HepG2 (cell line): ENCODE measurements at regions not wholly inside any gene's neighbourhood (a gene's known extent, or its start where the extent isn't known, plus 50 kb on each side); places are given as distances from the start of the nearest gene placed in this dataset.

Experiments
- ATAC-seq: fragments of 200-7000 bp; cut with Tn5 transposase; 3 replicates; pipeline ENCODE4 v1.9.1; 2020; ENCODE audit warnings: mild to moderate bottlenecking, moderate library complexity
- BruUV-seq: library from RNA; stranded (reverse); fragments of 400-500 nt; replicated peaks from 2 replicates; lab custom pipeline; 2021; lab: Mats Ljungman, UMichigan
- CTCF ChIA-PET: fragments of 300-600 bp; formaldehyde crosslinking; extraction: SDS; loops from one replicate; lab custom pipeline; 2021; ENCODE audit warnings: low total read pairs, inconsistent platforms, low intra/inter-chr PET ratio; lab: Yijun Ruan, JAX
- POLR2A ChIA-PET: fragments of 350-600 bp; sonication (Branson Sonifier 250); formaldehyde crosslinking; loops from one replicate; lab custom pipeline; 2020; ENCODE audit warnings: antibody characterized with exemption, inconsistent platforms; lab: Yijun Ruan, JAX
- DNase-seq: peaks from one replicate; pipeline ENCODE4 v3.0.0-alpha.2; 2015; ENCODE audit warnings: low spot score
- FAIRE-seq: peaks from 3 replicates; lab custom pipeline; 2011; peaks lifted over from hg19 to GRCh38; lab: Jason Lieb, UNC
- H2AFZ ChIP-seq: one replicate; pipeline ENCODE4 v1.6.1; 2011; ENCODE audit warnings: low read length, inconsistent platforms
- H3K27ac ChIP-seq: fragments of 300-600 bp; 3 replicates; pipeline ENCODE4 v1.8.0; 2011; ENCODE audit warnings: mixed run types, mild to moderate bottlenecking, mixed read lengths, low read length, inconsistent platforms; ENCODE audit not compliant: insufficient read depth; ENCODE audit errors: extremely low read length
- H3K27me3 ChIP-seq, 2 experiments: fragments of 200-600 bp in 1 of 2; 2 replicates in 1 of 2; 3 replicates in 1 of 2; pipeline versions ENCODE4 v1.6.0 to v1.8.0; 2011; ENCODE audit warnings: low read length in 2 of 2, mild to moderate bottlenecking in 2 of 2, moderate library complexity in 2 of 2, inconsistent platforms in 1 of 2; ENCODE audit not compliant: insufficient read depth in 2 of 2, control insufficient read depth in 1 of 2
- H3K36me3 ChIP-seq, 2 experiments: fragments of 200-600 bp in 1 of 2; replicated peaks in 1 of 2; 2 replicates in 1 of 2; 3 replicates in 1 of 2; pipeline versions ENCODE4 v1.5.1 to v1.8.0; 2011; ENCODE audit warnings: low read length in 2 of 2, inconsistent platforms in 1 of 2; ENCODE audit not compliant: insufficient read depth in 2 of 2, control insufficient read depth in 1 of 2
- H3K4me1 ChIP-seq: 2 replicates; pipeline ENCODE4 v1.5.1; 2012; ENCODE audit warnings: low read length, inconsistent platforms; ENCODE audit not compliant: insufficient read depth
- H3K4me2 ChIP-seq: 2 replicates; pipeline ENCODE4 v1.6.0; 2011; ENCODE audit warnings: low read depth, low read length, inconsistent platforms
- H3K4me3 ChIP-seq, 3 experiments: fragments of 200-600 bp in 1 of 3; sonication (generic), shearing (Covaris generic) in 1 of 3; replicated peaks in 1 of 3; 2 replicates each; pipeline ENCODE4 v1.5.1; 2011 to 2016; ENCODE audit warnings: low read length in 3 of 3, inconsistent platforms in 2 of 3, low read depth in 2 of 3, mild to moderate bottlenecking in 2 of 3, control low read depth in 1 of 3, mixed read lengths in 1 of 3; ENCODE audit not compliant: insufficient read depth in 1 of 3
- H3K79me2 ChIP-seq: one replicate; pipeline ENCODE4 v1.6.1; 2011; ENCODE audit warnings: low read length, inconsistent platforms; ENCODE audit not compliant: insufficient read depth
- H3K9ac ChIP-seq: 2 replicates; pipeline ENCODE4 v1.6.0; 2011; ENCODE audit warnings: mild to moderate bottlenecking, low read depth, low read length, inconsistent platforms; ENCODE audit not compliant: insufficient read depth
- H3K9me3 ChIP-seq: 2 replicates; pipeline ENCODE4 v1.5.1; 2012; ENCODE audit warnings: mild to moderate bottlenecking, low read length
- H4K20me1 ChIP-seq: 2 replicates; pipeline ENCODE4 v1.6.0; 2011; ENCODE audit warnings: inconsistent platforms, mild to moderate bottlenecking, low read length, moderate library complexity; ENCODE audit not compliant: insufficient read depth
- ADNP ChIP-seq: sonication (generic); formaldehyde crosslinking; IDR thresholded peaks from 2 replicates; pipeline ENCODE4 v1.4.0; 2020; ENCODE audit warnings: missing genetic modification reagents
- BCL3 ChIP-seq: sonication (generic); formaldehyde crosslinking; IDR thresholded peaks from 2 replicates; pipeline ENCODE4 v1.5.1; 2020; ENCODE audit warnings: mild to moderate bottlenecking, missing genetic modification reagents, moderate library complexity
- CBX5 ChIP-seq: sonication (generic); formaldehyde crosslinking; IDR thresholded peaks from 2 replicates; pipeline ENCODE4 v1.4.0; 2020; ENCODE audit warnings: missing genetic modification reagents, borderline replicate concordance
- JUN ChIP-seq: sonication (generic); formaldehyde crosslinking; IDR thresholded peaks from 2 replicates; pipeline ENCODE4 v1.4.0; 2020; ENCODE audit warnings: mild to moderate bottlenecking, missing genetic modification reagents
- MAFK ChIP-seq, 2 experiments: IDR thresholded peaks in 1 of 2; conservative IDR thresholded peaks in 1 of 2; 2 replicates each; pipeline ENCODE4 v1.6.1; 2011; ENCODE audit warnings: improper control_type of control experiment in 2 of 2, low read length in 2 of 2
- MED13 ChIP-seq: sonication (generic); formaldehyde crosslinking; IDR thresholded peaks from 2 replicates; pipeline ENCODE4 v1.5.0; 2020; ENCODE audit warnings: missing genetic modification reagents
- MIER3 ChIP-seq: IDR thresholded peaks from 2 replicates; pipeline ENCODE4 v1.6.1; 2016; ENCODE audit warnings: missing compliant biosample characterization, borderline replicate concordance
- MLX ChIP-seq: IDR thresholded peaks from 2 replicates; pipeline ENCODE4 v1.6.1; 2016
- NFYC ChIP-seq: IDR thresholded peaks from 2 replicates; pipeline ENCODE4 v1.6.1; 2016; ENCODE audit warnings: missing genetic modification reagents, missing compliant biosample characterization
- SAFB2 ChIP-seq: sonication (generic); formaldehyde crosslinking; IDR thresholded peaks from 2 replicates; pipeline ENCODE4 v1.5.1; 2020; ENCODE audit warnings: missing genetic modification reagents, low read depth, mild to moderate bottlenecking, borderline replicate concordance
- TBX2 ChIP-seq: sonication (generic); formaldehyde crosslinking; IDR thresholded peaks from 2 replicates; pipeline ENCODE4 v1.5.0; 2020; ENCODE audit warnings: missing genetic modification reagents, mild to moderate bottlenecking, borderline replicate concordance
- TBX3 ChIP-seq: fragments of 450-650 bp; IDR thresholded peaks from 2 replicates; pipeline ENCODE4 v1.6.1; 2017; ENCODE audit warnings: antibody characterized with exemption, mild to moderate bottlenecking, inconsistent platforms, borderline replicate concordance
- XRCC5 ChIP-seq: fragments of 200-400 bp; formaldehyde crosslinking; optimal IDR thresholded peaks from 2 replicates; pipeline ENCODE3; 2017; ENCODE audit warnings: mild to moderate bottlenecking, low read length
- ZBTB26 ChIP-seq: IDR thresholded peaks from 2 replicates; pipeline ENCODE4 v1.6.1; 2016; ENCODE audit warnings: missing compliant biosample characterization, missing genetic modification reagents, borderline replicate concordance
- ZNF619 ChIP-seq: sonication (generic); formaldehyde crosslinking; IDR thresholded peaks from 2 replicates; pipeline ENCODE4 v1.4.0; 2020; ENCODE audit warnings: mild to moderate bottlenecking, missing genetic modification reagents
- ZNF879 ChIP-seq: sonication (generic); formaldehyde crosslinking; IDR thresholded peaks from 2 replicates; pipeline ENCODE4 v1.8.1; 2023; ENCODE audit warnings: missing genetic modification reagents
- ZXDC ChIP-seq: sonication (generic); formaldehyde crosslinking; IDR thresholded peaks from 2 replicates; pipeline ENCODE4 v1.5.0; 2020; ENCODE audit warnings: mild to moderate bottlenecking, missing genetic modification reagents
- WGBS: methylation state at CpG from one replicate; pipeline ENCODE4 v1.1.6; 2017; ENCODE audit warnings: low lambda C conversion rate; 5-methylcytosine and 5-hydroxymethylcytosine counted together
- in situ Hi-C: cut with HindIII; loops from 2 replicates; pipeline ENCODE4 v1.10.0; 2017; ENCODE audit warnings: low pct_unique_long_range_greater_than_20kb; ENCODE audit not compliant: extremely low pct_ligation_motif_present
- intact Hi-C: fragments of 100-400 bp; cut with micrococcal nuclease; formaldehyde crosslinking; loops from one replicate; pipeline ENCODE4 v1.10.0; 2022; ENCODE audit not compliant: unreplicated experiment

- ATAC-seq (no peak), FAIRE-seq (no peak), DNase-seq (no peak)
- H3K27me3 ChIP-seq = no peaks in the 10 kb centered on the region
- H3K4me1 ChIP-seq = no peaks in the 10 kb centered on the region
- POLR2A ChIA-PET = no interaction called here
- WGBS = 1% methylated on average over 2 of the region's 2 CpGs
- TF ChIP-seq MAFK (conservative IDR thresholded peaks at IDR 0.05 in 1 of 2, IDR thresholded peaks at IDR 0.05 in 1 of 2; ENCODE audit: low read length in 2 of 2) (no peak), BCL3 (CRISPR knock-in tag) (no peak), NFYC (CRISPR knock-in tag) (no peak), ADNP (no peak), ZNF619 (CRISPR knock-in tag) (no peak), ZNF879 (CRISPR knock-in tag) (no peak), ZBTB26 (no peak), MLX (CRISPR knock-in tag) (no peak), TBX3 (no peak), MED13 (CRISPR knock-in tag) (no peak), SAFB2 (CRISPR knock-in tag) (no peak), MIER3 (CRISPR knock-in tag) (no peak), TBX2 (CRISPR knock-in tag) (no peak), CBX5 (CRISPR knock-in tag) (no peak), ZXDC (CRISPR knock-in tag) (no peak), JUN (CRISPR knock-in tag) (no peak), XRCC5 (no peak)
- H3K79me2 ChIP-seq = no peaks in the 10 kb centered on the region
- intact Hi-C loops = no loop called here
- no peak overlapping the region for H2AFZ ChIP-seq
- peaks cover 47% of the 10 kb centered on the region for H3K9me3 ChIP-seq
- no TSS peak for BruUV-seq
- H3K36me3 ChIP-seq = no peaks in the 10 kb centered on the region
- H3K4me3 ChIP-seq = no peak overlapping the region
- in situ Hi-C loops = no loop called here
- CTCF ChIA-PET = no interaction called here
- no peak overlapping the region for H3K9ac ChIP-seq
- no peak overlapping the region for H3K4me2 ChIP-seq
- no peak overlapping the region for H3K27ac ChIP-seq
- no peaks in the 10 kb centered on the region for H4K20me1 ChIP-seq
Measured at GRCh38 chr3:28947751-28948150, 333.1 kb upstream of the RBMS3 start.
